ENCODE measurements at regions not wholly inside any gene's neighbourhood (a gene's known extent, or its start where the extent isn't known, plus 50 kb on each side); places are given as distances from the start of the nearest gene placed in this dataset.
"Not testable (repeated sequence)": the region's sequence is repeated elsewhere in the genome, so short reads cannot be mapped to it uniquely, and the experiment has no call there.

GRCh38 chr4:189631568-189631916 is 309.1 kb upstream of the FRG1 start:
- not testable (repeated sequence) for TF ChIP-seq CTCF, POLR2A, EP300 (IDR thresholded peaks at IDR 0.05)
